GM19467 (cell line): ENCODE measurements at regions not wholly inside any gene's neighbourhood (a gene's known extent, or its start where the extent isn't known, plus 50 kb on each side); places are given as distances from the start of the nearest gene placed in this dataset.

Experiments
- ATAC-seq: cut with Tn5 transposase; IDR thresholded peaks from one replicate; pipeline ENCODE4 v1.9.1; 2021; ENCODE audit warnings: mild to moderate bottlenecking, moderate library complexity; ENCODE audit not compliant: unreplicated experiment

GRCh38 chr12:107395817-107396216, 289.8 kb upstream of the PWP1 start:
- ATAC-seq, result no peak

DNA sequence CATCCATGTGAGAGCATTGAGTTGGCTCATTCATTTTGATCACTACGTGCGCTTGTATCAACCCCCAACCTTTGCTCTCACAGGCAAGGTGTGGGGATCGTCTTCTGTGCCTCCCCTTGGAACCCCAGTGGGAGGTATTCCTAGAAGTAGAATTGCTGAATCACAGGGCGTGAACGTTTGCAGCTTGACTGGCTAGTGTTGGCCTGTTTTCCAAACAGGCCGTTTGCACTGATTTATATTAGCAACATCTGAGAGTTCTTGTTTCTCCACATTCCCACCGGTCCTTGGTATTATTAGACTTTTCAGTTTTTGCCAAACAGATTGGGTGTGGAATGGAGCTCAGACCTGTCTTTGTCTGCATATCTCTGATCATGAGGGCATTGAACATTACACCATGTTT, 288.6 kb upstream of the PWP1 start:
- ATAC-seq, result no peak

- no peak for ATAC-seq
Observed at GRCh38 chr12:107397890-107398500, 287.6 kb upstream of the PWP1 start.

GRCh38 chr12:107399046-107399445, 286.6 kb upstream of the PWP1 start:
- no peak for ATAC-seq

GRCh38 chr12:107400686-107401447, 284.7 kb upstream of the PWP1 start:
- no peak for ATAC-seq

DNA sequence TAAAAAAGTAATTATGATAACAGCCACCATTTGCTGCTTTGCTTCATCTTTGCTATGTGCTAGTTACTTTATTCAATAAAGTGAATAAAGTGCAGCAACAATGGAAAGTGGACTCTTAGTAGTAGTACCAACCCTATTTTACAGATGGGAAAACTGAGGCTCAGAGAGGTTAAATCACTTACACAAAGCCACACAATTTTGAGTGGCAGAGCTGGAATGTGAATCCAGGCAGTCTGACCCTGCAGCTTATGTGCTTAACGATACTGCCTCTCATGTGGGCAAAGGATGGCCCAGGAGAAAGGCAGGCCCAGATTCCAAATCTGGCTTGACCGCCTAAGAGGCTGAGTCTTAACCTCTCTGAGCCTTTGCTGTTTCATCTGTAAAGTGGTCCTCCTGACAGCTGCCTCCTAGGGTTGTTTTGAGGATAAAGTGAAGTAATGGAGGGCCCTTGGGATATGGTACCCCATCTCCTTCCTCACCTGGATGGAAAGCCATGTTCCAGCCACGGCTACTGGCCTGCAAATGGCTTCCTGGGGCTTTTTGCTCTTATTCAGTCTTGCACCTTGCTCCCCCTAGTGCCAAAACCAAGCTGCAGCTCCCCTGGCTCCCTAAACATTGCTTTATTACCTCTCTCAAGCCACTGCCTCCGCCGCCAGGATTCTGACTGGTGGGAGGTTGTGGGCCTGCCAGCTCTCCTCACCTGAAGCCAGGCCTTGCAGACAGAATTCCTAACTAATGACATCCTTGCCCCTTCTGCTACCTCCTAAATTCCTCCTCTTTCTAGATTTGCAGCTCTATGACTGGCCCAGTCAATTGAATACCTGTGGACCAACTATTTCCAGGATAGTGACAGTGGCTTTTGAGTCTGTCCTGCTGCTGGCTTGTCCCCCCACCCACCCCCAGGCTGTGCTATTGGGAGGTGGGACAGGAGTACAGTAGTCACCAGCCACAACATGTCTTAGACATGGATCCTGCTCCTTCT, 283.3 kb upstream of the PWP1 start:
- no peak for ATAC-seq

GRCh38 chr12:107404981-107405380, 280.6 kb upstream of the PWP1 start:
- no peak for ATAC-seq

DNA sequence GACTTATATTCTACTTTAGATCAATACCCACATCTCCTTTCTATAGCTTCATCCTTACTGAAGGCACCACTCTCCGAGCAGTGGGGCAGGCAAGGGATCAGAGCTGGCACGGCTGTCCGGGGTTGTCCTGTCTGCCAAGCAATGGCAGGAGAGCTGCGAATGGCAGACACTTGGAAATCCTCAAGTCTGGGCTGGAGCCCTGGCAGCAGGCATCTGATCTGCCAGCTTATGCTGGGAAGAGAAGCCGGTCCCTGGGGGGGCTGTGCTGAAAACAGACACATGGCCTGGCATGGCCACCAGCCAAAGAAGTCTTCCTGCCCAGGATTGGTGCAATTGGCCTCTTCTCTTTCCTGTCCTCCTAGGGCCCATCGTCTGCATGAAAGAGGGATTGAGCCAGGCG, 280.2 kb upstream of the PWP1 start:
- ATAC-seq, result no peak

DNA sequence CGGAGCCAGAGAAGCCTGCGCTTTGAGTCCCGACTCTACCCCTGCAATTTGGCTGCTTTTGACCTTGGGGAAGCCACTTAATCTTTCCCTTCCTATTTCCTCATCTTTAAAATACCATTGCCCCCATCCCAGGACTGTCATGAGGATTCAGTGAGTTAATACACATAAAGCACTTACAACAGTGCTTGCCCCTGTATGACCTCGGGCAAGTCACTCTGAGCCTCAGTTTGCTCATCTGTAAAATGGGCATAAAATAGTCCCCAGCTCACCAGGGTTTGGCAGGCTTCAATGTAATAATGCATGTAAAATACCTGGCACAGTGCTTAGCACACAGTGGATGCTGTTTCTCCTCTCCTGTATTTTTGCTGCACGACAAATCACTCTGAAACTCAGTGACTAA, 278.7 kb upstream of the PWP1 start:
- no peak for ATAC-seq

- no peak for ATAC-seq
Observed at GRCh38 chr12:107411792-107412535, 273.6 kb upstream of the PWP1 start.

GRCh38 chr12:107415071-107415470, 270.5 kb upstream of the PWP1 start:
- no peak for ATAC-seq

- ATAC-seq, result no peak
Observed at GRCh38 chr12:107415834-107416233, 269.8 kb upstream of the PWP1 start.

DNA sequence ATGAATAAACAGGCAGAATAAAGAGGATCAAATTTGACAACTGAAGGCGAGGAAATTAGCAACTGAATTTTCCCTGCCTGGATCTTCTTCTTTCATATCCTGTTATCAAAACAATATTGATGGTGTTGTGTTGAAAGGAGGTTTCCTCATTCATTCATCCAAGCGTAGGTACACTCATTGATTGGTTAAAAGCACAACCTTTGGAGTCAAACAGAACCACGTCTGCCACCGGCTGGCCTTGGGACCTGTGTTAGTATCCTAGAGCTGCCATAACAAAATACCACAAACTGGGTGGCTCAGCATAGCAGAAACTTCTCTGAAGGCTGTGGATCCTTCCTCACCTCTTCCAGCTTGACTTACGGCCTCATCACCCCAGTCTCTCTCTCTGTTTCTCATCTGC, 268.6 kb upstream of the PWP1 start:
- ATAC-seq, result no peak

- ATAC-seq, result no peak
Observed at GRCh38 chr12:107418981-107419380, 266.6 kb upstream of the PWP1 start.

DNA sequence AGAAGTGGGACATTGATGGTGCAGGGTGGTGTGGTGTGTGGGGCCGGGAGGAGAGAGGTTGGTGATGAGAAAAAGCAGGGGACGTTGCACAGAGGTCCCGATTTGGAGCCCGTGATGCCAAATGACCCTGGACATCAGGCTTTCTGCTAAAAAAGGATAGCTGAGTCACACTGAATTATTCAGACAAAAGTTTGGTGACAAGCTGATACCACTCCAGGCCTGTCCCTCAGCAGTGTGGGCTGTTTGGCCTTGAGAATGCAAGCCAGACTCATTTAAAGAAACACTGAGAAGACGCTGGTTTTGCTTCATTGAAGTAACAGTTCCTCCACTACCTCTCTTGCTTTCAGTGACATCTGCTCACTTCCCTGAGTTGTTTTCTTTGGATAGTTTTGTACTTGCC, 262.1 kb upstream of the PWP1 start:
- no peak for ATAC-seq

- no peak for ATAC-seq
Observed at GRCh38 chr12:107429006-107429705, 256.4 kb upstream of the PWP1 start.

- ATAC-seq, result no peak
Observed at GRCh38 chr12:107431942-107432341, 253.7 kb upstream of the PWP1 start.

GRCh38 chr12:107435072-107435471, 250.5 kb upstream of the PWP1 start:
- no peak for ATAC-seq

DNA sequence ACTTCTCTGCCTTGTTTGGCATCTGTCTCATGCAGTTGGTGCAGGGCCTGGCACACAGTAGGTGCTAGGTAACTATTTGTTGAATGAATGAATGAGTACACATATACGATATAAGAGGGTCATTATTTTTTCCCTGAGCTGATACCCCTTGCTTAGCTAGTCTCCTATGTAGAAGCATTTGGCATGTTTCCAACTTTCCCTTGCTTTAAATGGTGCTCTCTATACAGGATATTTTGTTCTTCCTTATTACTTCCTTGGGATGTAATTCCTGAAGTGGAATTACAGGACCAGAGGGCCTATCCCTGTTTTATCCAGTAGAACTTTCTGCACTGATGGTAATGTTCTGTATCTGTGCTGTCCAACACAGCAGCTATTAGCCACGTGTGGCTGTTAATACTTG, 250.1 kb upstream of the PWP1 start:
- ATAC-seq, result no peak

DNA sequence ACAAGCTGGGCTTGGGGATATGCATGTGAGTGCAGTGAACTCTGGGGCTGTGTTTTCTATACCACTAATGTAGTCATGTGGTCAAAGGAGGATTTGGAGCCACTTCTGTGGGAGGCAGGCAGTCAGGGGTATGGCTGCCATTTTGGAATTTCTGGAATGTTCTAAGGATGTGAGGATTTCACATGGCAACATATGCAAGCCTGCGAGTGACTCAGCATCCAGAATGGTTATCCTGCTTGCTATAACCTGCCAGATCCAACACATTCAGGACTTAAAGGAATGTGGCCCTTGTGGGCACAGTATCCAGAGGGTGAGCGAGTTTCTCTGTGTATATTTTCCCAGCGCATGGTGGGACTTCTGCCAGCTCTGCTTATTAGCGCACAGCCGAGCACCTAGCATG, 249.2 kb upstream of the PWP1 start:
- no peak for ATAC-seq
